Jurkat, Clone E6-1 (cell line): ENCODE measurements at regions not wholly inside any gene's neighbourhood (a gene's known extent, or its start where the extent isn't known, plus 50 kb on each side); places are given as distances from the start of the nearest gene placed in this dataset.

Experiments
- DNase-seq: peaks from one replicate; pipeline ENCODE4 v3.0.0-alpha.2; 2011; ENCODE audit warnings: low read depth, low spot score
- H3K4me3 ChIP-seq: 2 replicates; pipeline ENCODE4 v1.5.1; 2011; ENCODE audit warnings: mild to moderate bottlenecking, low read length, control low read depth, moderate library complexity

DNA sequence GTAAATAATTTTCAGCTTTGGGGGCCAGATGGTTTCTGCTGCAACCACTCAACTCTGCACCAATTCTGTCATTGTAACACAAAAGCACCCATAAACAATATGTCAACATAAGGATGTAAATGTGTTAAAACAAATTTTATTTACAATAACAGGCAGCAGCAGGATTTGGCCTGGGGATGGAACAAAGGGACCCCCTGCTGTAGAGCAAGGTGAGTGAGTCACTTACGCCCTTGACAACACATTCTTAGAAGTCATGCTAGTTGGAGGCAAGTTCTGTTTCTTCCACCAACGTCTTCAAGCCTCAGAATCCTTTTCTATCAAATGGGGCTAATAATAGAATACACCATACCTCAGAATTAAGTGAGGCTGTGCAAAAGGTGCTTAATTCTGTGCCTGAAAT, 610.2 kb upstream of the SYT4 start:
- no peak overlapping the region for H3K4me3 ChIP-seq
- DNase-seq: no peak

DNA sequence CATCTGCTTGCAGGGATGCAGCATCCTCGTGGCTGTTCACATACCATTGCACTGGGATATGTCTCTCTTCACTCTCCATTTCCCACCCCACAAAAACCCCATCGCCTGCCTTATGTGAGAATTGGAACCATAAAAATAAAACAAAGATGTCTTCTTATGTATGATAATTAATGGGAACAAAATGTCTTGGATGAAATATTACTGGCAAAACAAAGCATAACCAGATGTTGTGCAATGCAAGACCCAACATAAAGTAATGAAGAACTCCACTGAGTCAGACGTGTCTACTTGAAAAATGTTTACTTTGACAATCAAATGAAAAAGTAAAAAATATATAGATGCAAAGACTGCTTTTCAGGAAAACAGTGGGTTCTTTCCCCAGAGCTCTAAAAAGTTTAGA, 611.3 kb upstream of the SYT4 start:
- no peak overlapping the region for H3K4me3 ChIP-seq
- no peak for DNase-seq

DNA sequence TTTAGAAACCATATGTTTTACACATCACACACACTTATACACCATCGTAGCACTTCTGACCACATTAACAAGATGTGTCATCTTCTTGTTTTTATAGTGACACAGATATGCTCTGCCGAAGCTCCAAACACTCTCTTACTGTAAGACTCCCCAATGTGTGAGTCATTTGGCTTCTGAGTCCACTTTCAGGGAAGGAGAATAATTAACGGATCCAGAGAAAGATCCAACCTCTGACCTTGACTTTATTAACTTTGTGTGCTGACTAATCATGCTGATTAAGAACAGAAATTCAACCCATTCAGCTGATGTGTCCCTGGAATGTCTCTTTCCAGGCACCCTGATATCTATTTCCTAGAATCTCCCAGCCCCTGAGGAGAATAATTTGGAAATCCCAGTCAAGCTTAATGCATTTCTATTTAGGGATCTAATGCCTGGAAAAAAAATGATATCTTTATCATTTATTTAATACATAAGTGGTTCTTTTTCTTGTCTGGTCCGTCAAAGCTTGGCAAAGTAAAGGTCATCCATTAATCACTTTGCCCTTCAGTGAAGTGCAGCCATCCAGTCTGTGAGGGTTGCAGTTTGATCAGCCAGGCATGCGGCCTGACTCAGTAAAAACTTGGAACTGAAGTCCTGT, 615.8 kb upstream of the SYT4 start:
- H3K4me3 ChIP-seq: no peak overlapping the region
- DNase-seq: no peak

DNA sequence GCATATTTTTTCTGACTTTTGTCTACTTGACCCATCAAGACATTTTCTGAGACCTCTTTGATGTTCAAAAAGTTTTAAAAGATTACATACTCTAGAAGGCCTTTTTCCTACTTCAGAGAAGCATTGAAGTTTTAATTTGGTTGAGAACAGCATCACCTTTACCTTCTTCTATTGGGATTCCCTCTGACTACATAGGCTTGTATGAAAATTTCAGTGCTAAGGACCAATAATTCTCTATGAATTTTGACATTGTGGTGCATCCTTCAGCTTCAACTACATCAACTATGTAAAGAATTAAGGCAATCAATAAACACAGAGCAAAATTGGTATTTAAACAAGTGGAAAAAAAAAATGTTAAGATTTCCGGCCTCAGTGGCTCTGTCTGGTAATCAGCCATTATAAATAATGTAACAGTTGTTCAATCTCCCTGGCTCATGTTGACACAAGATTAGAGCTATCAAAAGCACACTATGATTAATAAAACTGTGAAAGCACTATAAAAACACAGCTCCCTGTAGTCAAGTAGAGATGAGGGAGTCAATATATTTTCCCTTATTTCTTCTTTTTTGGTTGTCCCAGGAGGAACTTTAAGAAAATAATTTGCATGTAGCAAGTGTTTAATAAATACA, 627.0 kb upstream of the SYT4 start:
- DNase-seq: no peak

DNA sequence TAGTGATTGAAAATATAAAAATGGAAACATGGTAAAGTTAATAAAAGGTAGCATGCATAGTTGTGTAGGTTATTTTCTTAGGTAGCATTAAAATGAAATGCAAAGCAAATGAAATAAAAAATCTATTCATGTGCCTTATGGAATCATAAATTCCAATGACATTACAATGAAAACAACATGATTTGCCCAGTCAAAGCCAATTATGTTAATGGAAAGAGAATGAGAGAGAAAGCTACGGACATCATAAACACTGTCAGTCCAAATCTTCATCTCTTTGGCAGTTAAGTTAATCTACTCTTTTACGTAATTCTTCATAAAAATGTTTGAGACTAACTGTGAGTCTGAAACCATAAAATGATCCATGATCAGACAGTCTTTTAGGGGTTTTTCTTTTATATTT, 636.7 kb upstream of the SYT4 start:
- DNase-seq: no peak
- H3K4me3 ChIP-seq: no peak overlapping the region

More for the DNA sequence above, 627.0 kb upstream of the SYT4 start:
- H3K4me3 ChIP-seq: no peak overlapping the region

DNA sequence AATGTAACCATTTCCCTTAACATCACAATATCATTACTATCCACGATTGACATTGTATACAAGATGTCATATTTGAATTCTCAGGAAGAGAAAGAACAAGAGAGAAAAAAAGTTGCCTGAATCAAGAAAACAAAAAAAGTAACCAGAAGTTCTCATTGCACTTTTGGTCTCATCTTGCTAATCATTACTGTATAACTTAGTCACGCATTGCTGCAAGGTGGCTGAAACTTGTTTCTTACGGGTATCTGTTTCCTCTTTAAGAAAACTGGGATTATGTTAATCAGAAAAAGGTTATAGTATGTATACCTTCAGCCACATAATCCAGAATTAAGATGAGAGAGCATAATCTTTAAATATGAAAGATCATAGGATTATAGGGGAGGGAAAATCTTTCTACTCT, 639.7 kb upstream of the SYT4 start:
- DNase-seq: no peak
- no peak overlapping the region for H3K4me3 ChIP-seq

DNA sequence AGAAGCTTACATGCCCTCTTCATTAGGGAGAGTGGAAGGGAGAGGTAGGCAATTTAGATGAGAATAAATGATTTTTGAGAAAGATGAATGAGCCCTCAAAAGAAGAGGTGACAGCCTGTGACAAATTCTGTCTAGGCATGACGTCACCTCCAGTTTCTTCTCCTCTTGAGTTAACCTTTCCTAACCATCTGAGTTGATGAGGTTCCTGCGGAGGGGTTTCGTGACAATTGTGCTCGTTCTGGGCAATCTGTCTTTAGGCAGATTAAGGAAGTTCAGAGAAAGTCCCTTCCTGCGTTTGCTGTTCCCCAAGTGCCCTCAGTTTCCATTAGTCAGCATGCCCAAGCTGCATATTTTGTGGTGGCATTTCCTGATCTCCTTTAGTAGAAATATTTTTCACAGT, 640.2 kb upstream of the SYT4 start:
- no peak for DNase-seq
- H3K4me3 ChIP-seq: no peak overlapping the region

DNA sequence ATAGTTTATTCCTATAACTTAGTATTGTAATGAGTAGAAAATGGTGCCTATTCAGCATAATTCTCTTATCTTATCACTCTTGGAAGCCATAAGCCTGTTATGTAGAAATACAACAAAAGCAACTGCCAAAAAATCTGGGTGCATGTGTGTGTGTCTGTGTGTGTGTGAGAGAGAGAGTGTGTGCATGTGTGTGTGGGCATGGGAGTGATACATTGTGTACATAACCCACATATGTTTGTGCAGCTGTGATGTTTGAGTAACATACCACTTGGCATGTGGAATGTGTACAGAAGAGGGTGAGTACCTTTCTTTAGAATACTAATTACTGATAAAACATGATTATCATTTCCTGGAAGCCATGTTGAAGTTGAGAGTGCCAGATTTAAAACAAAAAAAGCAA, 642.3 kb upstream of the SYT4 start:
- DNase-seq: no peak
- H3K4me3 ChIP-seq: no peak overlapping the region

DNA sequence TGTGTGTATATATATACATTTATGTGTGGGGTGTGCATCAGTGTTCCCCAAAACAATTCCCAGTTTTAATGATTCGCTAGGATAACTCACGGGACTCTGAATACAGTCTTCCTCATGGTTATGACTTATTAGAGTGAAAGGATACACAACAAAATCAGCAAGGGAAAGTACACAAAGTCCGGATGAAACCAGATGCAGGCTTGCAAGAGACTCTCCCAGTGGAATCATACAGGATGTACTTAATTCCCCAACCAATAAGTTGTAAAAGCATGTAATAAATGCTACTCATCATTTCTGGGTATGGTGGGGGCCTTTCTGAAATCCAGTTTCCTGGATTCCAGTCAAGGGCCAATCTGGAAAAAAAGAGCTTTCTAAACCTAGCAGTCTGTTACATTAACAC, 654.1 kb upstream of the SYT4 start:
- H3K4me3 ChIP-seq: no peak overlapping the region
- DNase-seq: no peak

DNA sequence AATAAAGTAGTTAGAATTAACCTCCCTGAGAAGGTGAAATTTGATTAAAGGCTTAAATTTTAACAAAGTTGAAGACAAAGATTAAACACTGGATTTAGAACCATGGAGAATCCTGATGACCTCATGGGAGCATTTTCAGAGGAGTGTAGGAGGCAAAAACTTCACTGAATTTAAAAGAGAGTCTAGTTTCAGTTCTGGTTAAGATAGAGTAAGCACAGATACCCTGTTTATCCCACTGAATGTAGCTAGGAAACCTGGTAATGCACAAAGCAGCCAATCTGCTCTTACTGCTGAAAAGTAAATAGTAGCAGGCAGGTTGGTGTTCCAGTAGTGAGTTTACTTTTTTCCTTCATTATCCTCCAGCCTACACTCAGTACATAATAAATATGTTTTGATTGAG, 654.9 kb upstream of the SYT4 start:
- no peak for DNase-seq
- H3K4me3 ChIP-seq: no peak overlapping the region

DNA sequence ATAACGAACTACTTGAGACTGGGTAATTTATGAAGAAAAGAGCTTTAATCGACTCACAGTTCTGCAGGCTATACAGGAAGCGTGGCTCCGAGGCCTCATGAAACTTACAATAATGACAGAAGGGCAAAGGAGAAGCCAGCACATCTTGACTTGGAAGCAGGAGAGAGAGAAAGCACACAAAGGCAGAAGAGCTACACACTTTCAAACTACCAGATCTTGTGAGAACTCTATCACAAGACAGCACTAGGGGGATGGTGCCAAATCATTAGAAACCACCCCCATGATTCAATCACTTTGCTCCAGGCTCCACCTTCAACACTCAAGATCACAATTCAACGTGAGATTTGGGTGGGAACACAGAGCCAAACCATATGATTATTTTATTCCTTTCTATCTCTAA, 655.9 kb upstream of the SYT4 start:
- no peak for DNase-seq

DNA sequence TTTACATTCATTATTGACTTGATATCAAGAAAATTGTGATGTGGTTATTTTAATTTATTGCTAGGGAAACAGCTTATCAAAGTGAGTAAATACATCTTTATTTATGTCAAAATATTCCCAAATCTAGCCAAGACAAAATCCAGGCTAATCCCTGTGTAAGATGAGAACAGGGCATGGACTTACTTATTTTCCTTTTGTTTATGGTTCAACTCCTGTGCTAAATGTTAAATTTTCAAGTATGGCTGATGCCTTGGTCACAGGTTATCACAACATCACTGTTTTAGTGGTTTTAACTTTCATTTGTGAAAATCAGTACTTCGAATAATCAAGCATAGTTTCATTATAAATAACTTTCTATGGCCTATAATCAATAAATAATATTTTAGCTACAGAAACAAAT, 657.0 kb upstream of the SYT4 start:
- DNase-seq: no peak
- no peak overlapping the region for H3K4me3 ChIP-seq

More for the DNA sequence above, 655.9 kb upstream of the SYT4 start:
- no peak overlapping the region for H3K4me3 ChIP-seq

DNA sequence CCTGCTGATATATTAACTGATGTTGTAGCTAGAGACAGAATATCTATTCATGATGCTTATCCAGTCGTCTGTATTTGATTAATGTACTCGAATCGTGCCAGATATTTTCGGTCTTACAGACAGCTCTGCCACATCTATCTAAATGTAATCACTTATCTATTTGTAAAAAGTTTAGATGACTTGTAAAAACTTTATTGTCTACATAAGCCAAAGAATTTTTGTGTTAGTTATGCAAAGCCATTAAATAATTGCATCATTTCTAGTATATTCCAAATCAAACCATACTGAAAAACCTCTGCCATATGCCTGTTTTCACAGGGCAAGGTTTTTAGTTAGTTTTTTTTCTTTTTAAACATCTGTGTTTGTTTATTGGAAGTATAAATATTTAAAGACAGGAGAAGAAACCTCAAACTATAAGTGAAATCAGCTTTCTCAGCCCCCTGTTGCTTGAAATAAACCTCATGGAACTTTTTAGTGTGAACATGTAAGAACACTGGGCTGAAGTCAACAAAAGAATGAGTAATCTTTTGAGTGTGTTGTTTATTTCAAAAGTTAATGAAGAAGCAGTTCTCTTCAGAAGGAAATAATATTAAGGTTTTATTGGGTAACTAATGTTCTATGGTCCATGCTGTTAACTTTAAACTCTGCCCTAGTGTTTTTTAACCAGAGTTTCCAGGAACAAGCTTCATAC, 657.6 kb upstream of the SYT4 start:
- H3K4me3 ChIP-seq: no peak overlapping the region
- no peak for DNase-seq

DNA sequence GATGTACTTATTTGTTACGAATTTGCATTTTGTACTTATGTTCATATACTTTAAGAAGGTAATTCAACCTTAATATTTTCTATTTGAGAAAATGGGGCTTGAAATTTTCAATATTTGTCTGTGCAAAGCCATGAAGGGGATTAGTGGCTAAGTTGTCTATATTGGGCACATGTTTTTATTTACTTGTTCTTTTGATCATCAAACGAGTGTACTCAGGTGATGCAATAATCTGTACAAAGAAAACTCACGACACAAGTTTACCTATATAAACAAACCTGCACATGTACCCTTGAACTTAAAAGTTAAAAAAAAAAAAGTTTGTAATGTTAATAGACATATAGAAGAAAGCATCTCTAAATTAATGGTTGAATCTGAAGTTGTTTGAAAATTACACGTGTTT, 658.9 kb upstream of the SYT4 start:
- no peak overlapping the region for H3K4me3 ChIP-seq
- DNase-seq: no peak

DNA sequence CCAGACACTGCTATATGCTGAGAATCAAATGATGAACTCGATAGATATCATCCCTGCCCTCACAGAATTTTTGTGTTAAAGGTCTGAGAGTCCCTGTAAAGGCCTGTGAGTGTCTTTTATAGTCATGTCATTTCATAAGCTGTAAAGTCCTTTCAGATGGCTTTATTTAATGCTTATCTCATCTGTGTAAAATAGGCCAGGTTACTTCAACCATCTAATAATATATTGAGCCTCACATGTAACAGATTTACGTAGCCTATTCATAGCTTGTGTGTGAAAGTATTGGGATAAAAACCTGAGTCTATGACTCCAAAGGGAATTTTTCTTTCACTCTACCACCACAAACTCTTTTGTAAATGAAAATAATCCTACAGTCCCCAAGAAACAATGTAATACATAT, 672.0 kb upstream of the SYT4 start:
- H3K4me3 ChIP-seq: no peak overlapping the region
- DNase-seq: no peak

DNA sequence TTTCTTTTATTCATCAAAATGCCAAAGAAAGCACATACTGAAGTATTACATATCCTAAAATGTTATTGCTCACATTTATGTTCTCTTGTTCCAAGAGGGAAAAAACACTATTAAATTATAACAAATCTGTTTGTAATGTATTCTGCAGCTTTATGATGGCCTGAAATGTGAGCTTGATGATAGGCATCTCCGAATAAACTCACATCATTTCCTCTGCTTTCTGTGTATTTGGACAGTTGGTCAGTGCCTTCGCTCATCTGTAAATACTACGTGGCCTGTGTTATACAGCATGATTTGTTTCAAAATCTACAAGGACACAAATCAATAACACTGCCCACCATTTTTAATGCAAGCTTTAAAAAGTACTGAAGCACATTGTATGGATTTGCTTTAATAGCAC, 672.8 kb upstream of the SYT4 start:
- no peak overlapping the region for H3K4me3 ChIP-seq
- no peak for DNase-seq

DNA sequence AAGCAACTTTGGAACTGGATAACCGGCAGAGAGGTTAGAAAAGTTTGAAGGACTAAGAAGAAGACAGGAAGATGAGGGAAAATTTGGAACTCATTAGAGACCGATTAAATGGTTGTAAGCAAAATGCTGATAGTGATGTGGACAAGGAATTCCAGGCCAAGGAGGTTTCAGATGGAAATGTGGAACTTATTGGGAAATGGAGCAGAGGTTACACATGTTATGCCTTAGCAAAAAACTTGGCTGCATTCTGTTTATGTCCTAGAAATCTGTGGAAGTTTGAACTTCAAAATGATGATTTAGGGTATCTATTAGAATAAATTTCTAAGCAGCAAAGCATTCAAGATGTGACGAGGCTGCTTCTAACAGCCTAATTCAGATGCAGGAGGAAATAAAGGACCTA, 675.1 kb upstream of the SYT4 start:
- no peak for DNase-seq
- no peak overlapping the region for H3K4me3 ChIP-seq

DNA sequence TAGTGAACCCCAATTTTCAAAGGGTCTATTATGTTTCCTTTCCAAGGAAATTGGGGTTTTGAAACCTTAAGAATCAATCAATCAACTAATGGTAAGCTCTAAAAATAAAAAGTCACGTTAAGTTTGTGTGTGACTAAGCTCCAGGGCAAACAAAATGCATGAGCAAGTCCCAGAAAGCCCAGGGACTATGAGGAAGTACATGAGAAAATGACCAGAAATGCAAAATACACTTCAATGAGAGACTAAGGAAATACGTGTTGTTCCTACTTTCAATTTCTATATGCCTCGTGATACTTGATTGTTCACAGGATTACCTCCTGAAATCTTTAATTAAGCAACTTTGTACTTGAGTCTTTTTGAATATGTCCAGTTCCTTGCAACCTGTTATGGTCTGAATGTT, 684.4 kb upstream of the SYT4 start:
- no peak for DNase-seq
- no peak overlapping the region for H3K4me3 ChIP-seq

DNA sequence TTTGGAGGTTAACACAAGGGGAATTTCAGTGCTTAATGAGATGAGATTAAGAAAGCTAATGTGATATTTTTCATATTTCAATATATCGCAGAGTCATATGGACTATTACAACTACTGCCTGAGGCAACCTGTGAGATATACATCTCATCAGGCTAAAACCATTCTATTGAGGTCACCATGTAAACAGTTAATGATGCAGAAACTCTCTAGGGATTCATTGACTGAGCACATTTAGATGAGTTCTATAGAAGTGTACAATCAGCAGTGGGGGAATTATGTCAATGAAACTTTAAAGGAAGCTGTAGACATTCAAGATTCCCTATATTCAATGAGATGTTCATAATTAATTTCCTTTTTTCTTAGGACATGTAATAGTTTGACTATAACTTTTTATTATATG, 687.4 kb upstream of the SYT4 start:
- DNase-seq: no peak
- H3K4me3 ChIP-seq: no peak overlapping the region

DNA sequence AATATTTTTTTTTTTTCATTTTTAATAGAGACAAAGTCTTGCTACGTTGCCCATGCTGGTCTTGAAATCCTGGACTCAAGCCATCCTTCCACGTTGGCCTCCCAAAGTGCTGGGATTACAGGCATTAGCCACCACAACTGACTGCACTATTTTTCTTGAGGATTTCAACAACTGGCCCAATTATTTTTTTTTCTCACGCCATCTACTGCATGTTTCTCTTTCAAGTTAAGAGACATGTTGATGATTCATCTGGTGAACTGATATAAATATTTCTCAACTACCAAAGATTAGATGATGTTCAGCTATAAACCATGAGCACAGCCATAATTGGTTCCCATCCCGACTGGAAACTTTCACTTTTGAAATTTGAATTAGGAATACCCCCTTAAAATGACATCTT, 688.4 kb upstream of the SYT4 start:
- DNase-seq: no peak
- H3K4me3 ChIP-seq: no peak overlapping the region

DNA sequence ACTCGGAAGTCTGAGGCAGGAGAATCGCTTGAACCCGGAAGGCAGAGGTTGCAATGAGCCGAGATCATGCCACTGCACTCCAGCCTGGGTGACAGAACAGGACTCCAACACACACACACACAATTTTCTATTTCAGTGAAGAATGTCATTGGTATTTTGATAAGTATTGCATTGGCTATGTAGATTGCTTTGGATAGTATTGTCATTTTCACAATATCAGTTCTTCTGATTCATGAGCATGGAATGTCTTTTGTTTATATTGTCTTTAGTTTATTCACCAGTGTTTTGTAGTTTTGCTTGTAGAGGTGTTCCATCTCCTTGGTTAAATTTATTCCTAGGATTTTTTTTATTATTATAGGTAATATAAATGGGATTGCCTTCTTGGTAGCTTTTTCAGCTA, 693.4 kb upstream of the SYT4 start:
- no peak for DNase-seq
- H3K4me3 ChIP-seq: no peak overlapping the region
